Right ventricle myocardium inferior (tissue), 1 donor: ENCODE measurements at regions not wholly inside any gene's neighbourhood (a gene's known extent, or its start where the extent isn't known, plus 50 kb on each side); places are given as distances from the start of the nearest gene placed in this dataset.

ENCODE experiments used
- ATAC-seq: fragments of 200-7000 bp; cut with Tn5 transposase; one replicate; pipeline ENCODE4 v1.9.1; 2020; ENCODE audit warnings: mild to moderate bottlenecking, moderate library complexity
- DNase-seq: peaks from one replicate; pipeline ENCODE4 v3.0.0; 2021; ENCODE audit errors: missing footprints
- intact Hi-C: fragments of 100-400 bp; cut with DNase I; formaldehyde crosslinking; loops from one replicate; pipeline ENCODE4 v1.11.0; 2022
- donor health status: DM: no; HTN: yes; CAD: no; lungs with severe emphysema.

DNA sequence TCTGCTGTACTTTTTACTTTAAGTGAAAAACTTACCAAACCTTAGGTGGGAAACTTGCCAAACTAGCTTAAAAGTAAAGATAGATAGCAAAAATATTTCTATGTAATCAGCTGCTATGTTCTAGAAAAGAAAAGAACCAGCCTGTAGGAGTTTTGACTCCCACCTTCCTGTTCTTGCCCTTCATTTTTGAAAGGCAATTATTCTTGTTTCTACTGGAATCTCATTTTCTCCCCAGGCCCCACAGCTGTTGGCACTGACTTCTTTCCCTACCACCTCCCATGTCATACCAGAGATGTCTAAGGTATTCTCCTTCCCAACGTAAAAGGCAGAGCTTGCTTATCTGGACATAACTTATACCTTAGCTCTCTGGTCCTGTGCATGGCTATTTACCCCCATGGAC, 389.7 kb downstream of the ARHGEF28 start:
- intact Hi-C loops: no loop called here
- no peak for DNase-seq
- ATAC-seq: no peak

DNA sequence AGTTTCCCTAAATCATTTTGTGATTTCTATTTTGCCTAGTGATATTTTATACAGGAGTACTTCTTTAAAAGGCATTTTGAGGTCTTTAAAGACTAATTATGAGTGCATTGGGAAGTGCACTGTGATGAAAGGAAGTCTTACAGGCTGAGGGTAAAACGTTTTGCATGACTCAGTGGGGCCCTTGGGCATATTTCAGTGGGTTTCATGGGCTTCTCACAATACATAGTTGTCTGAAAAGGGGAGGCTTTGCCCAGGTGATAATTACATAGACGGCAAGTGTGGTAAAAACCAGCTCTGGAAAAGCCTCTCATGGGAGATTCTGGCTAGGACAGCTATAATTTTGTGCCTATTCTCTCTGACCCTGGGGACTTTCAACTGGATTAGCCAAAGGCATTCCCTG, 387.2 kb downstream of the ARHGEF28 start:
- ATAC-seq: no peak

DNA sequence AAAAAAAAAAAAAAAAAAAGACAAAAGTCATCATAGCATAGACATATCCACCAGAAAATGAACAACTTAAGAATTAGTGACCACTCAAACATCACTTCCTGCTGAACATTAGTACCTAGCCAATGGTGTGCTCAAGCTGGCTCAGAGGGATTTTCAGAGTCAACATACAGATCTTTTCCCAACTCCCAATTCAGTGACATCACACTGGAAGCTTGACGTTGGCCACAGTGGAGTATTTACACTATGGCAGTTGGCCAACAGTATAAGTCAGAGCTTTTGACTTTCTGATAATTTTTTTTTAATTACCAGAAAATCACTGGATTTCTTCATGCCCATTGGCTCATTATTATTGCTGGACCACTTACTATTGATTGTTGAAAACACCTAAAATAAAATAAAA, 383.5 kb downstream of the ARHGEF28 start:
- intact Hi-C loops: no loop called here
- DNase-seq: no peak
- no peak for ATAC-seq

More for the DNA sequence above, 387.2 kb downstream of the ARHGEF28 start:
- intact Hi-C loops: no loop called here
- no peak for DNase-seq

DNA sequence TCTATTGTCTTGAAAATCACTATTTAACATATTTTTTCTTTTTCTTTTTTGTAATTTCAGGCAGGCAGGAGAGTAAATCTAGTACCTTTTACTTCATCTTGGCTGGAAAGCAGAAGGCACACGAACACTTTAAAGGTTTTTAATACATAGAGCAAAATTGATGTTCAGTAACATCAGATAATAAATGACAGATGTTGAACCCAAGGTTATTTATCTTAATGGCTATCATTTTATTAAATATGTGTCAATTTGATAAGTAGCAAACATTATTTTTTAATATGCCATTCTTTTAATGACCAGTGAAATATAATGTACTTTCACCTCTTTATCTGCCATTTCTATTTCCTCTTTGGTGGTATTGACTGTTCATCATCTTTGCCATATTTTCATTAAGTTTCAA, 381.2 kb downstream of the ARHGEF28 start:
- intact Hi-C loops: no loop called here
- ATAC-seq: no peak
- DNase-seq: no peak

GRCh38 chr5:73999297-73999696, 373.3 kb downstream of the ARHGEF28 start:
- ATAC-seq (no peak), DNase-seq (no peak)
- intact Hi-C loops: no loop called here

DNA sequence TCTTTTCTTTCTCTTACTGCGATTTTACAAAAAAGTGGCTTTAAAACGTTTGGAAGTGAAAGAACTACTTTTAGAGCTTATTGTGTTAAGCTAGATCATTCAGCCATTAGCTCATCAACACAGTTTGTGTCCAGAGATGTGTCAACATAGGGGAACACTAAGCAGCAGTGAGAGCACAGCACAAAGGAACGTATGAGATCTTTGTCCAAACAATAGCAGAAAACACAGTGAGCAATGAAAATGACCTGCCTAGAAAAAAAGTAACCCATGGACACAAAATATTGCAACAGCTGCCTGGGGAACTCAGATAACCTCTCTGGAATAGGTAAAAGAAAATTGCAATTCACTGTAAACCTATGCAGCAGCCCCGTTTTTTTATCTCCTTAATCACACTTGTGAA, 372.5 kb downstream of the ARHGEF28 start:
- peak; percentile 37 for ATAC-seq
- DNase-seq: no peak
- intact Hi-C loops: no loop called here

- ATAC-seq (no peak), DNase-seq (no peak)
- intact Hi-C loops: no loop called here
Observed at GRCh38 chr5:73997960-73998359, 372.0 kb downstream of the ARHGEF28 start.

DNA sequence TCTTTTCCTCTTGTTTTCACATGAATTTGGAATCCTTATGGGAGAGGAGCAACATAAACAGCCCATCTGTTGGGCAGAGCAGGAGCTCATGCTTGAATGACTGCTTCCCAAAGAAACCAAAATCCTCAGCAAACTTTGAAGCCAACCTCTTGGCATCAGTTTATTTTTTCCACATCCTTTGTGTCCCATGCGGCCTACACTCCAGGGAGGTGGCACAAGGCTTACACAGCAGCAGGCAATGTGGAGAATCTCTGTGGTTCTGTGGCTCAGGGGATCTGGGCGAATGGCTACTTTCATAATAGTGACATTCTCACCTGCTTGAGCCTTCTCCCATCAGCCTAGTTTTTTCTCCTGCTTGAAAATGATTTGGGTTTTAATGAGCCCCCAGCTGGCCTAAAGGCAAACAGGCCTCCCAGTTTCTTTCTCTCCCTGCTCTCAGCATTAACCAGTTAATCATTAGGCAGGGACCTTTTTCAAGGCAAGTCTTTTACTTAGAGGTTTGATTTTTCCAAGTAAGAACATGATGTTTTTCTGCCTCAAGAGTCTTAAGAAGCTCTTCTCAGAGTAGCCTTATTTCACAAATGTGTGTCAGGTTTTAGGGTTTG, 370.3 kb downstream of the ARHGEF28 start:
- no peak for DNase-seq
- intact Hi-C loops: no loop called here
- no peak for ATAC-seq

- intact Hi-C loops: no loop called here
- no peak for ATAC-seq
- DNase-seq: no peak
Observed at GRCh38 chr5:73994963-73995362, 369.0 kb downstream of the ARHGEF28 start.
